ENCODE measurements at regions not wholly inside any gene's neighbourhood (a gene's known extent, or its start where the extent isn't known, plus 50 kb on each side); places are given as distances from the start of the nearest gene placed in this dataset.

DNA sequence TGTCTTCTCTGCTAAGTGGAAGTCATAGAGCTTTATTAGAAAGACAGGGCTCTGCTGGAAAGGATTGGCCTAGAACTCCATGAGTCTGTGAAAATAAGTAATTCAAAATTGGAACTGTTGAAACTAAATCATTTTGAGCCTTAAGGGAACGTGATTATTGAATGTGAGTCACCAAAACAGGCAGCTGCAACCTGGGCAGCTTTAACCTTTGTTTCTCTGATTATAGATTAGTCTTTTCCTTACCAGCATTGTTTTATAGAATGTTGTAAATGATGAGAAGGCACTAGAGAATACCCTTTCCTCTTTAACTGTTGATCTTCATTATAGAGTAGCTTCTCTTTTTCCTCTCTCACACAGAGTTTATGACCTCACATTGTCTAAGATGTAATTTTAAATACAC lies 638.8 kb upstream of the SLITRK6 start:
- TF ChIP-seq EZH2phosphoT487 (IDR thresholded peaks at IDR 0.05) (no peak), EZH2 (IDR thresholded peaks at IDR 0.05) (no peak)
- TF ChIP-seq, protein P1, sequence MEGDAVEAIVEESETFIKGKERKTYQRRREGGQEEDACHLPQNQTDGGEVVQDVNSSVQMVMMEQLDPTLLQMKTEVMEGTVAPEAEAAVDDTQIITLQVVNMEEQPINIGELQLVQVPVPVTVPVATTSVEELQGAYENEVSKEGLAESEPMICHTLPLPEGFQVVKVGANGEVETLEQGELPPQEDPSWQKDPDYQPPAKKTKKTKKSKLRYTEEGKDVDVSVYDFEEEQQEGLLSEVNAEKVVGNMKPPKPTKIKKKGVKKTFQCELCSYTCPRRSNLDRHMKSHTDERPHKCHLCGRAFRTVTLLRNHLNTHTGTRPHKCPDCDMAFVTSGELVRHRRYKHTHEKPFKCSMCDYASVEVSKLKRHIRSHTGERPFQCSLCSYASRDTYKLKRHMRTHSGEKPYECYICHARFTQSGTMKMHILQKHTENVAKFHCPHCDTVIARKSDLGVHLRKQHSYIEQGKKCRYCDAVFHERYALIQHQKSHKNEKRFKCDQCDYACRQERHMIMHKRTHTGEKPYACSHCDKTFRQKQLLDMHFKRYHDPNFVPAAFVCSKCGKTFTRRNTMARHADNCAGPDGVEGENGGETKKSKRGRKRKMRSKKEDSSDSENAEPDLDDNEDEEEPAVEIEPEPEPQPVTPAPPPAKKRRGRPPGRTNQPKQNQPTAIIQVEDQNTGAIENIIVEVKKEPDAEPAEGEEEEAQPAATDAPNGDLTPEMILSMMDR (IDR thresholded peaks at IDR 0.05): no peak

Measured in neural progenitor cell (in vitro differentiated cells).